ENCODE measurements at regions not wholly inside any gene's neighbourhood (a gene's known extent, or its start where the extent isn't known, plus 50 kb on each side); places are given as distances from the start of the nearest gene placed in this dataset.
A peak's percentile ranks its signal among the peaks of the same experiment; 100 is the strongest.

- intact Hi-C loops (cut with micrococcal nuclease) = no loop called here
- DNase-seq (no peak), ATAC-seq (no peak)
These were observed 168.4 kb upstream of the WDR1 start for GRCh38 chr4:10285028-10285427.

GRCh38 chr4:10283761-10284160, 167.2 kb upstream of the WDR1 start:
- intact Hi-C loops (cut with micrococcal nuclease) = no loop called here
- ATAC-seq (no peak), DNase-seq (no peak)

DNA sequence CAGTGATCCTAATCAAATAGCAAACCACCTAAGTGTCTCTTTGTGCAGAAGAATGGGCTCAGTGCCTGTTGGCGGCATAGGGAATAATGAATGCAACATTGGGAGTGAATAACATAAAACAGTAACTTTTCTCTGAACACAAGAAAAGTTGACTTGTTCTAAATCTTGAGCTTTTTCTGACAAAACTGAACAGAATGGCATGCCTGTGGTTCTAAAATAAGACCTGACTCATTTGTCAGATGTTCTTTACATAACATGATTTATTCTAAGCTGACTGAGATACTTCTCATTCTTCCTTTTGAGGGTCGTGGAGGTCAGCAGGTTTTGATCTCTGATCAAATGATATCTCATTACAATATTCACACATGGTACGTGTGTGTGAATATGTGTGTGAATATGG, 165.4 kb upstream of the WDR1 start:
- intact Hi-C loops (cut with micrococcal nuclease) = no loop called here
- no peak for DNase-seq
- ATAC-seq = no peak

DNA sequence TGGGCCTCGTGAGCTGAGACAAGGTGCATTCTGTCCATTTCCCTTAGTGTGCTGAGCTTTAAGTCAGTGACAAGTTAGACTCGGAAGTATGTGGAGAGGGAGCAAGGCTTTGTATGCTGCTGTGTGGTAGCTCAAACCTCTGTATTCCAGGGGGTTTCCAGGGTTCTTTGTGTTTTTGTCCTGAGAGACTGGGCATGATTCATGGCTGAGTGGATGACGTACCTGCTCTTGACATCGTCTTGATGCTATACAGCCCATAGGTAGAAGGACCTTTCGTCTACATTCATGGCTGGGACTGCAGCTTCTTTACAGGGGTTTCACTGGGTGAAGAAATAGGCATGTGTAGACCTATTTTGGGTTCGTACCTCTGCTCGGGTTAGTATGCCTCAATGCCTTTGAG, 162.7 kb upstream of the WDR1 start:
- intact Hi-C loops (cut with micrococcal nuclease) = no loop called here
- ATAC-seq (no peak), DNase-seq (no peak)

DNA sequence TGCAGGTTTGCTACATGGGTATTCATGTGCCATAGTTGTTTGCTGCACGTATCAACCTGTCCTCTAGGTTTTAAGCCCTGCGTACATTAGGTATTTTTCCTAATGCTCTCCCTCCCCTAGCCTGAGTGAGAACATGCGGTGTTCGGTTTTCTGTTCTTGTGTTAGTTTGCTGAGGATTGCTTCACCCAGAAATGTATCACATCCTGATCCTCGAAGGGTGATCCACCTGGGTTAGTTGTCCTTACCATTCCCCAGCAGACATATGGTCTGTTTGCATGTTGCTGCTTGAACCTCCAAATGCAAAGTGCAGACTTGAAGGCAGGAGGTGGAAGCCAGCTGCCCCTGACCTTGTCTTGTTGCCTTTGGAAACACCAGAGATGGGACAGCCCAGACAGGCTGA, 161.5 kb upstream of the WDR1 start:
- intact Hi-C loops (cut with micrococcal nuclease) = no loop called here
- no peak for DNase-seq
- no peak for ATAC-seq

- no peak for DNase-seq
- ATAC-seq = no peak
- intact Hi-C loops (cut with micrococcal nuclease) = no loop called here
These were observed 159.6 kb upstream of the WDR1 start for GRCh38 chr4:10276152-10276551.

- DNase-seq (no peak), ATAC-seq (peak; percentile 55)
- intact Hi-C loops (cut with micrococcal nuclease) = no loop called here
These were observed 159.1 kb upstream of the WDR1 start for GRCh38 chr4:10275696-10276095.

- no peak for DNase-seq
- ATAC-seq = no peak
- intact Hi-C loops (cut with micrococcal nuclease) = no loop called here
These were observed 156.4 kb upstream of the WDR1 start for GRCh38 chr4:10273030-10273429.

DNA sequence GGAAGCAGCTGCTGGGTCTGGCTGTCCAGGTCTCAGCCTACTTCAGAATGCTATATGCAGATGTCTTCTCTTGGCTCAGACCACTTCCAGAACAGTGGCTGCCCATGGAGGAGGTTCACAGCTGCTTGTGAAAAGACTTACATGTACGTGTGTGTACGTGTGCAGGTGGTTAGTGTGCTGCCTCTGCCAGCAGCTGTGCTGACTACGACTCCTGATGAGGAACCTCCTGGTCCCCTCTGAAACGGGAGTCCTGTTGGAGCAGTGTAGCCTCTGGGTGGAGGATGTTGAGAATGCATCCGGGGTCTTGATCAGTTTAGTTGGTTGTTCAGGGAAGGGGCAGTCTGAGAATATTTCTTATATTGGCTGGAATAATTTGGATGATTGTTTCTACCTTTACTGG, 155.9 kb upstream of the WDR1 start:
- DNase-seq (no peak), ATAC-seq (no peak)
- intact Hi-C loops (cut with micrococcal nuclease) = no loop called here

- no peak for ATAC-seq
- intact Hi-C loops (cut with micrococcal nuclease) = no loop called here
- DNase-seq = no peak
These were observed 150.5 kb upstream of the WDR1 start for GRCh38 chr4:10267066-10267465.

DNA sequence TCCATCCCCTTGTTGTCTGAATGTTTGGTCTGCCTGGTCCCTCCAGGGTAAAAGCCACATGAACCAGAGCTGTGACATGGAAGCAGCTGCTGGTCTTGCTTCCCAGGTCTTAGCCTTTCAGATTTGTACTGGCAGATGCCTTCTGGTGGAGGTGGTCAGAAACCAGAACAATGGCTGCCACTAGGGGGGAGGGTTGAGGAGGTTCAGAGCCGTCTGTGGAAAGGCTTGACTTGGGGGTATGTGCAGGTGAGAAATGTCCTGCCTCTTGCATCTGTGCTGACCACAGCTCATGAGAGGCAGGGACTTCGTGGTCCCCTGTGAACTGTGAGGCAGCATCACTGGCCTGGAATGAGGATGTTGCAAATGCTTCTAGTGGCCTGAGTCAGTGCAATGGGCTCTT, 144.2 kb upstream of the WDR1 start:
- DNase-seq (no peak), ATAC-seq (no peak)
- intact Hi-C loops (cut with micrococcal nuclease) = no loop called here

DNA sequence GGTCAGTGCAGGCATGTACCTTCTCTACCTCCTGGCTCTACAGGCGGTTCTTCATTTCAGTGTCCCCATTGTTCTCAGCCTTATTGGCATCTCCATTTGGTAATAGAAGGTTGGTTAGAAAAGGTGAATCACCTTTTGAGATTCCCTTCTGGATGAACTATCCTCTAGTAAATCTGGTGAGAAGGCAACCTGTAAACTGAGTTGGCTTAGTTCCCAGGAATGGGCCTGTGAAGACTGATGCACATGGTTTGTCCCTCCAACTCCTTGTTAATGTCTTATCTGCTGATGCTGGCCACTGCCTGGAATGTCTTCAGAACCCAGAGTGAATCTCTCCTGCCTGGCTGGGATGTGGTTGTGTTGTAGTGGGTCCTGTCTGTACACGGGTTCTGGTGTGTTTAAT, 143.4 kb upstream of the WDR1 start:
- DNase-seq (no peak), ATAC-seq (no peak)
- intact Hi-C loops (cut with micrococcal nuclease) = no loop called here

DNA sequence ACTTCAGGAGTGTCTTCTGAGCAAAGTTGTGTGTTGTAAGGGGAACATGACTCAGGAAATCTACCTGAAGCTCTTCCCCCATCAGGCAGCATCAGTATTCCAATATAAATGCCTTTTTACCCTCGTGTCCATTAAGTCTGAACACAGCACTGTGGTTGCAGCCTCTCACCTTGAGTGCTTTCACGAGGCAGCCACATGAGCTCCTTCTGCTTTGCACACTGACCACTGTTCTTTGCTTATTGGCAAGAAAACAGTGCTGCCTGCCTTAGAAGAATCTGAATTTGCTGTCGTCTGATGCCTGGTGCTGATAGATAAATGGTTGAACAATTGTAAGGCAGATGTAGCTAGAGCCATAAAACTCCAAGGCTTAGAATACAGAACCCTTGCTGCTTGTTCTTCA, 139.6 kb upstream of the WDR1 start:
- ATAC-seq (no peak), DNase-seq (no peak)
- intact Hi-C loops (cut with micrococcal nuclease) = no loop called here

DNA sequence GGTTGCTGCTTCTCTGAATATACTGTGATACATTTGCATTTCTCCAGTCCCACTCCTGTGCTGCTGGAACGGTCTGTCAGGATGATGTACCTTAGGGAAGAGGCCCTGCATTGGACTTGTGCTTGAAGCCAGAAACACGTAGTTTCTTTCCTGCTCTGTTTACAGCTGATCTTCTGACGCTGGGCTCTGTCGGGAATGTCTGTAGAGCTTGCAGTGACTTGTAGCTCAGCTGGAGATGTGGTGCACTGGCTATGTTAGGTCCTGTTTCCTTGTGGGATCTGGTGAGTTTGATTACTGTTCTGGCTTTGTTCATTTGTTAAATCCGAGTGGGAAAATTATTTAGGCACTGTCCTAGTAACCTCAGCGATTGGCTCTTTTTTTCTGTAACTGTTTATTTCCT, 137.2 kb upstream of the WDR1 start:
- ATAC-seq = no peak
- no peak for DNase-seq
- intact Hi-C loops (cut with micrococcal nuclease) = no loop called here

DNA sequence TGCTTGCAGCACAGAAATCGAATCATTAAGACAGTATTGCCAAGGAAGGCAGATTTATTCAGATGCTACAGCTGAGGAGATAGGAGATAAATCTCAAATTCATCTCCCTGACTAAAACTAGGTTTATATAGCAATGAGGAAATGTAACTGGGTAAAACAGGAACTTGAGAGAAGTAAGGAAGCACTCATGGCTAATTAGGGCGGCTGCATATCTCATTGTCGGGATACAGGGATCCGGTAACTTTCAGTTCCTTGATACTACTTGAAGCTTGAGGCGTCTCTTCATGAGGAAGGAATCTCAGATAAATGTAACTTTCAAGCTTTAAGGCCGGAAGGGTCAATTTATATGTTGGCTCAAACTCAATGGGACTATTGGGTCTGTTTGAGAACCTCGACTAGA, 129.2 kb upstream of the WDR1 start:
- ATAC-seq = no peak
- intact Hi-C loops (cut with micrococcal nuclease) = no loop called here
- no peak for DNase-seq

DNA sequence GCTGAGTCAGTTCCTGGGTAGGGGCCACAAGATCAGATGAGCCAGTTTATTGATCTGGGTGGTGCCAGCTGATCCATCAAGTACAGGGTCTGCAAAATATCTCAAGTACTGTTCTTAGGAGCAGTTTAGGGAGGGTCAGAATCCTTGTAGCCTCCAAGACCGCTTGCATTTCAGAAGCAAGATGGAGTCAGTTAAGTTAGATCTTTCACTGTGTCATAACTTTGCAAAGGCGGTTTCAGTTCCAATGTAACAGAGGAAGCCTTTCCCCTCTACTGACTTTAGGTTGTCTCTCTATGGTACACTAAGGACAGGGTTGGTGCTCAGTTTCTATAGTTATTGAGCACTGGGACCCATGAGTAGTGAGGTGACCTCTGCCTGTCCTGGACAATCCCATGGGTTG, 127.3 kb upstream of the WDR1 start:
- intact Hi-C loops (cut with micrococcal nuclease) = no loop called here

DNA sequence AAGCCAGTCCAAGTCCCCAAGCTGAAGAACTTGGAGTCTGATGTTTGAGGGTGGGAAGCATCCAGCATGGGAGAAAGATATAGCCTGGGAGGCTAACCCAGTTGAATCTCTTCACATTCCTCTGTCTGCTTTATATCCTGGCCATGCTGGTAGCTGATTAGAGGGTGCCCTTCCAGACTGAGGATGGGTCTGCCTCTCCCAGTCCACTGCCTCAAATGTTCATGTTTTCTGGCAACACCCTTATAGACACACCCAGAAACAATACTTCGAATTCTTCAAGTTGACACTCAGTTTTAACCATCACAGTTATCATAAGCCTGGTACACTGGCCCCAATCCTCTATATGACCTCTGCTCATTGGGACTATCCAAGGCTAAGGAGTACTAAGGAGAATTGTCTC, 124.1 kb upstream of the WDR1 start:
- intact Hi-C loops (cut with micrococcal nuclease) = no loop called here
- ATAC-seq (no peak), DNase-seq (no peak)

More for the DNA sequence above, 127.3 kb upstream of the WDR1 start:
- ATAC-seq = no peak
- no peak for DNase-seq

GRCh38 chr4:10239982-10240654, 123.5 kb upstream of the WDR1 start:
- DNase-seq (no peak), ATAC-seq (no peak)
- intact Hi-C loops (cut with micrococcal nuclease) = no loop called here

DNA sequence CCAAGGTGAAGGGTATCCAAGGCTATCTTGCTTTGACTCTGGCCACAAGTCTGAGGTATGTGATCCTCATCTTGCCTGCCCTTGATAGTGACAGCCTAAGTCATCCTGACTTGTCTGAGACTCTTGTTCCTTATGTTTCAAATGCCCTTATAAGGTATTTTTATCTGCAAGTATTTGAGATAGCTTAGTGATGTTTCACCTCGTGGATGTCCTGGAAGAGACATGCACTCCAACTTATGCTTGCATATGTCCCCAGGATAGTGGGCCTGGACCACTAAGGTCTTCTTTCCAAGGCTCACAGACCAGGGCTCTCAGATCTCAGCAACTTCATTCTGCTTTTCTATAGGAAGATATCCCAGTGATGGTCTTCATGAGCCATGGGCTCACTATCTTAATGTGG, 120.5 kb upstream of the WDR1 start:
- intact Hi-C loops (cut with micrococcal nuclease) = no loop called here

GRCh38 chr4:10232114-10232513, 115.5 kb upstream of the WDR1 start:
- intact Hi-C loops (cut with micrococcal nuclease) = no loop called here
- no peak for ATAC-seq

More for the DNA sequence above, 120.5 kb upstream of the WDR1 start:
- ATAC-seq (no peak), DNase-seq (no peak)

DNA sequence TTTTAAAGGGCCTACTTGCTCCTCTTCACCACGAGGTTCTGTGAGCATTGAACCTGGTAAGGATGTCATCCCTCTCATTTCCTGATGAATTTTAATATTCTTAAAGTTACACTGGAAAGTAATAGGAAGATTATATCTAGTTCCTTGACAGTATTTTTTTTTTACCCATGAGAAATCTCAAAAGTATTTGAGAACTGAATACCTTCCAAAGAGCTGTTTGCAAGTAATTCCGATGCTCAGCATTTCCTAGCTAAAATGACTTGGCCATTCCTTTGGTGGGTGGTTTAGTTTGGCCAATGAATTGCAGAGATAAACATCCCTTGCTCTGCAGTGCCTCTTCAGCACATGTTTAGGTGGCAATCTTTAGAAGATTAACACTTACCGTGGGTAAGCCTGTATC, 110.2 kb upstream of the WDR1 start:
- intact Hi-C loops (cut with micrococcal nuclease) = no loop called here
- DNase-seq (no peak), ATAC-seq (no peak)

More at GRCh38 chr4:10232114-10232513, 115.5 kb upstream of the WDR1 start:
- DNase-seq = no peak

- intact Hi-C loops (cut with micrococcal nuclease) = no loop called here
- DNase-seq (no peak), ATAC-seq (no peak)
These were observed 108.5 kb upstream of the WDR1 start for GRCh38 chr4:10225096-10225495.

All from left ventricle myocardium superior (tissue), 1 donor.